ENCODE measurements at regions not wholly inside any gene's neighbourhood (a gene's known extent, or its start where the extent isn't known, plus 50 kb on each side); places are given as distances from the start of the nearest gene placed in this dataset.

- TF ChIP-seq, protein P1, sequence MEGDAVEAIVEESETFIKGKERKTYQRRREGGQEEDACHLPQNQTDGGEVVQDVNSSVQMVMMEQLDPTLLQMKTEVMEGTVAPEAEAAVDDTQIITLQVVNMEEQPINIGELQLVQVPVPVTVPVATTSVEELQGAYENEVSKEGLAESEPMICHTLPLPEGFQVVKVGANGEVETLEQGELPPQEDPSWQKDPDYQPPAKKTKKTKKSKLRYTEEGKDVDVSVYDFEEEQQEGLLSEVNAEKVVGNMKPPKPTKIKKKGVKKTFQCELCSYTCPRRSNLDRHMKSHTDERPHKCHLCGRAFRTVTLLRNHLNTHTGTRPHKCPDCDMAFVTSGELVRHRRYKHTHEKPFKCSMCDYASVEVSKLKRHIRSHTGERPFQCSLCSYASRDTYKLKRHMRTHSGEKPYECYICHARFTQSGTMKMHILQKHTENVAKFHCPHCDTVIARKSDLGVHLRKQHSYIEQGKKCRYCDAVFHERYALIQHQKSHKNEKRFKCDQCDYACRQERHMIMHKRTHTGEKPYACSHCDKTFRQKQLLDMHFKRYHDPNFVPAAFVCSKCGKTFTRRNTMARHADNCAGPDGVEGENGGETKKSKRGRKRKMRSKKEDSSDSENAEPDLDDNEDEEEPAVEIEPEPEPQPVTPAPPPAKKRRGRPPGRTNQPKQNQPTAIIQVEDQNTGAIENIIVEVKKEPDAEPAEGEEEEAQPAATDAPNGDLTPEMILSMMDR (IDR thresholded peaks at IDR 0.05 in 2 of 3, conservative IDR thresholded peaks at IDR 0.05 in 1 of 3; ENCODE audit: borderline replicate concordance in 1 of 3, insufficient read depth in 1 of 3, low read depth in 2 of 3, low read length in 2 of 3): no peak
- TF ChIP-seq ZFX (IDR thresholded peaks at IDR 0.05) (no peak), JUND (IDR thresholded peaks at IDR 0.05) (no peak), SIN3A (IDR thresholded peaks at IDR 0.05; ENCODE audit: low read depth) (no peak), POLR2AphosphoS5 (IDR thresholded peaks at IDR 0.05; ENCODE audit: low read depth, low read length) (no peak), CEBPB (IDR thresholded peaks at IDR 0.05; ENCODE audit: low read depth) (no peak), POLR2A (IDR thresholded peaks at IDR 0.05; ENCODE audit: borderline replicate concordance, extremely low read depth, insufficient read depth, insufficient read length) (no peak)
- TF ChIP-seq, protein P2, sequence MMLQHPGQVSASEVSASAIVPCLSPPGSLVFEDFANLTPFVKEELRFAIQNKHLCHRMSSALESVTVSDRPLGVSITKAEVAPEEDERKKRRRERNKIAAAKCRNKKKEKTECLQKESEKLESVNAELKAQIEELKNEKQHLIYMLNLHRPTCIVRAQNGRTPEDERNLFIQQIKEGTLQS (IDR thresholded peaks at IDR 0.05): no peak
Measured at GRCh38 chr6:49121970-49122369, 341.1 kb downstream of the MMUT start.
